BE2C (cell line): ENCODE measurements at regions not wholly inside any gene's neighbourhood (a gene's known extent, or its start where the extent isn't known, plus 50 kb on each side); places are given as distances from the start of the nearest gene placed in this dataset.

Experiments
- DNase-seq: peaks from one replicate; pipeline ENCODE4 v3.0.0-alpha.2; 2020
- H3K27me3 ChIP-seq: fragments of 250-450 bp; sonication (Bioruptor Pico); 2 replicates; pipeline ENCODE4 v1.5.1; 2020; ENCODE audit warnings: mild to moderate bottlenecking
- H3K36me3 ChIP-seq: fragments of 250-450 bp; sonication (Bioruptor Pico); 2 replicates; pipeline ENCODE4 v1.5.1; 2020; ENCODE audit warnings: mild to moderate bottlenecking
- H3K4me1 ChIP-seq: fragments of 250-450 bp; sonication (Bioruptor Pico); 2 replicates; pipeline ENCODE4 v1.5.1; 2020
- H3K4me3 ChIP-seq: 2 replicates; pipeline ENCODE4 v1.5.1; 2011; ENCODE audit warnings: low read depth, low read length
- H3K9me3 ChIP-seq: fragments of 250-450 bp; sonication (Bioruptor Pico); 2 replicates; pipeline ENCODE4 v1.5.1; 2020
- CTCF ChIP-seq: IDR thresholded peaks from 2 replicates; pipeline ENCODE4 v1.5.1; 2012; ENCODE audit warnings: mild to moderate bottlenecking, low read depth, low read length

- no peaks in the 10 kb centered on the region; the same call in 1 of the 2 replicates for H3K4me1 ChIP-seq
- TF ChIP-seq CTCF = no peak
- H3K4me3 ChIP-seq = no peak overlapping the region
- no peaks in the 10 kb centered on the region for H3K36me3 ChIP-seq
- no peaks in the 10 kb centered on the region for H3K27me3 ChIP-seq
- no peaks in the 10 kb centered on the region for H3K9me3 ChIP-seq
- DNase-seq = no peak
Measured at GRCh38 chr4:123218981-123219380, 177.6 kb upstream of the SPRY1 start.

GRCh38 chr4:123229286-123229685 is 167.3 kb upstream of the SPRY1 start:
- no peaks in the 10 kb centered on the region for H3K27me3 ChIP-seq
- no peaks in the 10 kb centered on the region for H3K9me3 ChIP-seq
- H3K4me1 ChIP-seq = no peaks in the 10 kb centered on the region
- no peak for TF ChIP-seq CTCF
- H3K4me3 ChIP-seq = no peak overlapping the region
- no peak for DNase-seq
- H3K36me3 ChIP-seq = no peaks in the 10 kb centered on the region

GRCh38 chr4:123230061-123230460 is 166.5 kb upstream of the SPRY1 start:
- TF ChIP-seq CTCF = no peak
- no peaks in the 10 kb centered on the region for H3K27me3 ChIP-seq
- H3K36me3 ChIP-seq = no peaks in the 10 kb centered on the region
- H3K9me3 ChIP-seq = no peaks in the 10 kb centered on the region
- H3K4me3 ChIP-seq = no peak overlapping the region
- H3K4me1 ChIP-seq = no peaks in the 10 kb centered on the region
- no peak for DNase-seq

- TF ChIP-seq CTCF = no peak
- no peaks in the 10 kb centered on the region for H3K36me3 ChIP-seq
- no peaks in the 10 kb centered on the region for H3K9me3 ChIP-seq
- H3K27me3 ChIP-seq = no peaks in the 10 kb centered on the region
- DNase-seq = no peak
- H3K4me1 ChIP-seq = no peaks in the 10 kb centered on the region
- no peak overlapping the region for H3K4me3 ChIP-seq
Measured at GRCh38 chr4:123232439-123232838, 164.2 kb upstream of the SPRY1 start.

GRCh38 chr4:123233136-123233768 is 163.3 kb upstream of the SPRY1 start:
- no peaks in the 10 kb centered on the region for H3K9me3 ChIP-seq
- DNase-seq = no peak
- H3K4me1 ChIP-seq = no peaks in the 10 kb centered on the region
- no peaks in the 10 kb centered on the region for H3K36me3 ChIP-seq
- H3K4me3 ChIP-seq = no peak overlapping the region
- H3K27me3 ChIP-seq = no peaks in the 10 kb centered on the region
- TF ChIP-seq CTCF = no peak

- TF ChIP-seq CTCF = no peak
- H3K9me3 ChIP-seq = no peaks in the 10 kb centered on the region
- no peak for DNase-seq
- H3K36me3 ChIP-seq = no peaks in the 10 kb centered on the region
- H3K27me3 ChIP-seq = no peaks in the 10 kb centered on the region
- H3K4me3 ChIP-seq = no peak overlapping the region
- H3K4me1 ChIP-seq = no peaks in the 10 kb centered on the region
Measured at GRCh38 chr4:123234955-123235354, 161.6 kb upstream of the SPRY1 start.
